Left renal pelvis (tissue), 4 donors: ENCODE measurements at regions not wholly inside any gene's neighbourhood (a gene's known extent, or its start where the extent isn't known, plus 50 kb on each side); places are given as distances from the start of the nearest gene placed in this dataset.

Source experiments
- DNase-seq, 4 donors: peaks; one replicate each; pipeline ENCODE4 v3.0.0-alpha.2; 2013; ENCODE audit warnings: low read depth in 4 of 4, low spot score in 3 of 4

DNA sequence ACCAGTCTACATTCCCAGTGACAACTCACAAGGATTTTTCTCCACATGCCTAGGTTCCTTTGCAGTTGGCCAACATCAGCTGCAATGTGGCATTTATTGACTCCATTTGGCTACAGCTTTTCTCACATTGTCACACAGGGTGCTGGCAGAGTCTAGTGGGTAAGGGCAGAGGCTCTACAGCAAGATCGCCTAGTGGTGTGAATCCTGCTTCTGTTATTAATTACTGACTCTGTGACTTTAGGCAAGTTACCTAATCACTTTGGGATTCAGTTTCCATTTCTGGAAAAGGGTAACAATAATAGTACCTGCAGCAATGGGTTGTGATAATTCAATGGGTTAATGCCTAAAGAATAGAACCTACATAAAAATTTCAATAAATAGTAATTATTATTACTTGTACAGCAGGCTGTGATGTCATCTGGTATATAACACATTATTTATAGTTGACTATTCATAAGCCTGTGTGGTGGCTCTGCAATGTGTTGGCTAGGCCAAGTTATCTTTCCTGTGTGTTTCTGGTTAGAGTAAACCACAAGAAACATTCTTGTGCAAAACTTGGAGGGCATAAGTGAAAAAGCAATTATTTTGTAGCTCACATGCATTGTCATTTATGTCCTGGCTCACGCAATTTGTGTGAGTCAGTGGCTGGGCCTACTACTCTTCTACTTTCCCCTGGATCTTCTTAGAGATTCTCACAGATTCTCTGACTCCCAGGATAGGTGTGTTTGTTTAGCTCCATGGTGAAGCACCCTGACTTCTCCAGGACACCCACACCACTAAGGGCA is 59.5 kb downstream of the PTGS2 start:
- DNase-seq: no peak

GRCh38 chr1:186618401-186619170 is 61.6 kb downstream of the PTGS2 start:
- DNase-seq: no peak

- no peak for DNase-seq
These were observed 62.3 kb downstream of the PTGS2 start for GRCh38 chr1:186617926-186618325.

DNA sequence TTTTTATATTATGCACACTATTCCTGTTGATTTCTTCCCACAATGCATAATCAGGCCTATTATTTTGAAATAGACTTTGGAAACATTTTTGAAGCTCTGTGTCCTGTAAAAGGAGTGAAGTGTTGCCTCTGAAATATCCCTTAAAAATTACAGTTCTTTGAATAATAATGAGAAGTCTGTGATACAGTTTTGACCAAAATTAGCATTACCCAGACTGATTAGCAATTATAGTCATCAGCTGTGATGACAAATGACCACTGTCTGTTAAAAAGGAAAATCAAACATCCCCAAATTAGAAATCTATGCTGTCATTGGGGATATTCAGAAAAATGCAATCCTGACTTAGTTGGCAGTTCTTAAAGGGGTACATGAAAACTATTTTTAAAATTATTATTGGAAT is 63.7 kb downstream of the PTGS2 start:
- DNase-seq: no peak

DNA sequence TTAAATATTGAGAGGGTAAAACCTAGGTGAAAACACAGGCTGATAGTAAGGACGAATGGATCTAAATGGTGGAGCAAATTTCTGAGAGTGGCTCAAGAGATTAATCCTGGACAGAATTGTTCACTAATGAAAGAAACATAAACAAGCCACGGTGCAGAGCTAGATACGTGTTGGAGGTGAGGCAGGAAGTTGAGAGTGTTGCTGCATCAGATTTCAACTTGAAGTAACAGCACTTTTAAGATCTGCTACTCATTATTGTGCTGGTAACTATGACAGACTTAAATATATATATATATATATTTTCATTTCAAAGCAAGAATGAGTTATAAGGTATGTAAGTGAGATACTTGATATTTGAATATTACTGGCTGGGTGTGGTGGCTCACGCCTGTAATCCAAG is 64.9 kb downstream of the PTGS2 start:
- DNase-seq: no peak

GRCh38 chr1:186611156-186611555 is 69.1 kb downstream of the PTGS2 start:
- DNase-seq: no peak

- no peak for DNase-seq
These were observed 71.0 kb downstream of the PTGS2 start for GRCh38 chr1:186609183-186609582.

DNA sequence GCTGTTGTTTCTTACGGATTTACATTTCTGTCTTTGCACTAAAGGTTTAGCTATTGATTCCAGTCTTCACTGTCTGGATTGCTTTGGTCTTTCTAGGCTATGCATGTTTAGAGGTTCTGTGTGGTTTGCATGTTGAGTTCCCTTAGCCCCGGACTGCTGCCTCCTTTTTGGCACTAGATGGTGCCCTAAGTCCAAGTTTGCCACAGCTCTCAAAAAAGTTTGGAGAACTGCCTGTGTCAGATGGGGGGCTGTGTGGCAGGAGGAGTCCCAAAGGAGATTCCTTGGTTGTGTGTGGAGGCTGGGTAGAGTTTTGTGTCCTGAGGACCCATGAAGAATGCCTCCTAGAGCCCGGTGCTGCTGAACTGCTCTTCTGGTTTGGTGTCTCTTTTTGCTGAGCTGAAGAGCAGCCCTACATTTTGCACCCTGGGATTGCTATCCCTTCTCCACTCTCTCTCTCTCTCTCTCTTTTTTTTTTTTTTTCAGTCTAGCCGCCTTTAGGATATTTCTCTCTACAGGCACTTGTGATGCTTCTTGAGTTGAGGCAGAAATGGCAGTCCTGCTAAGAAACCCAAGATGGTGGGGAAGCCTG is 74.4 kb downstream of the PTGS2 start:
- DNase-seq: peak in 3 of 4 donors; percentile 1 to 2 (median 2)

DNA sequence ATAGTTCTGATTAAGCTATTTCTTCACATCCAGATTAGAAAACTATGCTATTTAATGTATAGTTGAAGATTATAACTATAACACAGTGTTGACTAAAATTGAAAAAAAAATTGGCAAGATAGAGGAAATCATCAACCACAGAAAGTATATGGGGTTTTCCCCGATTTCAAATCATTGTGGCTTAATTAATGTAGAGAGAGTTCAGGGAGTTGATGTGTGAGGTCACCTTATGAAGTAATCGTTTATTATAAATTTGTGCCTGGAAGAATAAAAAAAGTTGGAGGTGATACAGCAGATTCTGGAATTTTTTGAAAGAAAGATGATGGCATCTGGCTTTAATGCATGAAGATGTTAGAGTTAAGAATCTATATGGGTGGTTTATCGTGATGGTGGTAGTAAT is 84.3 kb downstream of the PTGS2 start:
- DNase-seq: no peak

DNA sequence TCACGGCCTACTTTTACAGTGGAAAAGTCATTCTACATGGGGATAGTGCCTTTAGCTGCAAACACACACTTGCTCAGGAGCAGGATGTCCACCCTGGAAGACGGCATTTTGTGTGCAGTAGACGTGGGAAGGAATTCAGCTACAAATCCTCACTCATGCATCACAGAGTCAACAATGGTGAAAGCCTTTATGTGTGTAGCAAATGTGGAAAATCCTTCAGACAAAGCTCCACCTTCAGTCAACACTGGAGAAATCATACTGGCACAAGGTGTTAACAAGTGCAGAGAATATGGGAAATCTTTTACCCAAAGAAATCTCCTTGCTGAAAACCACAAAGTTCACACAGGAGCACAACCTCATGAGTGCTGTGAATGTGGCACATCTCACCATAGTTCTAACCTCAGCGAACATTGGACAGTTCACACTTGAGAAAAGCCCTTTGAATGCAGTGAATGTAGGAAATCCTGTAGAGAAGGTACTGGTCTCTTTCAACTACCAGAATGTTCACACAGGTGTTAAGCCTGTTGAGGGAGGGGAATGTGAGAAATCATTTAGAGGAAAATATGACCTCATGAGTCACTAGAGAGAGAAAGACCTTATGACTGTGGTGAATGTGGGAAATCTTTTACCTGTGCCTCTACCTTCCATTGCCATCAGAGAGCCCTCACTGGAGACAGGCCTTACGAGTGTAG is 101.8 kb downstream of the PTGS2 start:
- DNase-seq: no peak

GRCh38 chr1:186577633-186578032 is 102.6 kb downstream of the PTGS2 start:
- no peak for DNase-seq

DNA sequence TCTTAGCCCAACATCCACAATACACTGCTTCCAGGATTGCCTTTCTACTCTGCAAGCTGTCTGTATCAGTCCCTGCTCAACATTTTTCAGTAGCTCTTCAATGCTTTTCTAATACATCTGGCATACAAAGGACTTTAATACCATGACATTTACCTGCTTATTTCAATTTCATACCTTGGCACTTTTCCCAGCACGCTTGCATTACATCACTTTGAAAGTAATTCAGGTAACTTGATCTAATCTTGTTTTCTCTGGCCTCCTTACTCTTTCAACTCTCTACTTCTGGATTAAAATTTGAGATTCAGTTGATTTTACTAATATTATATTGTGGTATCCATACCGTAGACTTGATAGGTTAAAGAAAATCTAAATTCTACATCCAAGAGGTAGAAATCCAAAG is 103.0 kb downstream of the PTGS2 start:
- DNase-seq: peak in 1 of 4 donors; percentile 30

- DNase-seq: no peak
These were observed 104.9 kb downstream of the PTGS2 start for GRCh38 chr1:186575348-186575747.

DNA sequence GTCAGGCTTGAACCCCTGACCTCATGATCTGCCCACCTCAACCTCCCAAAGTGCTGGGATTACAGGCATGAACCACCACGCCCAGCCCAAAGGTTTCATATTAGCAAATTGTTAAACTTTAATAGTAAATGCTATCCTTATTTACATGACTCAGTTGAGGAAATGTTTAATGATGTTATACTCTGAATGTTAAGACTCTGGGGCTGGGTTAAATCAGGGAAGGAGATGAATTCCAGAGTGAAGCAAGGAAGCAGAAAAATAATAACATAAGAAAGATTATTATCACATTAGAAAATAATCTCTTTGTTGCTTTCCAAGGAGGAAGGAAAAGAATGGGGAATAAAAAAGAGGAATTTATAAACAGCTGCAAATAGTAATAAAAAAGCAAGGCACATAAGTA is 105.3 kb downstream of the PTGS2 start:
- DNase-seq: no peak

DNA sequence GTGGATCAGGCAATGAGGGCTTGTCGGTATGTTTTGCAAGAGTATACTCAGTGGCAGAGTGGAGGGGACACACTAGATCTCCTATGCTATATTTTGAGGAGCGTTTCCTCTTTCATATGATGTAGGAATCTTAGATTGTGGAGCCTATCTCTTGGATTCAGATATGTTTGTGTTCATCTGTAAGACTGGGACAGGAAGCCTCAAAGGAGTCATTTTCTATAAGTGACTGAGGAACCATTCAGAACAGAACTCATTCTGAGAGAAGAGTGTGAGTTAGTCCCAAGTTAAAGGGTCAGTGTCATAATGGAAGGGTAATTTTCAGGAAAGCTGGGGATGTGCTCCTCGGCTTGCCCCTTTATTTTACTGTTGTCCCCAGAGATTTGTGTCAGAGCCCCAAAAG is 107.7 kb downstream of the PTGS2 start:
- no peak for DNase-seq

- no peak for DNase-seq
These were observed 108.5 kb downstream of the PTGS2 start for GRCh38 chr1:186571771-186572170.

DNA sequence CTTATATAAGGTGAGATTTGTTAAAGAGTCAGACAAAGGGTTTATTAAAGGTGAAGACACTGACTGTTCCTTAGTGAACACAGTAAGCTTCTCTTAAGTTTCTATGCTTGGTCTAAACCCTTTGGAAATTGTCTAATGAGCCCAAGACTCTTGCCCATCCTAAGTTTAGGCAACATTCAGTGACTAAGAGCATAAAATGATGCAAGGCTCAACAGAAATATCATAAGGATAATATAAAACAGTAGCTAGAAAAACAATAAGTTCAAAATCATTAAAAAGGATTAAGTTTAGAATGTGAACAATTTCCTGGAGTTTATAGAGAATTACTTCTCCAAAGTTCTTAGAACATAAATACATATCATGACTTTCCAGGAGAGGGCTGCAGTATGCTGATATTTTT is 108.9 kb upstream of the PDC start:
- DNase-seq: no peak

- no peak for DNase-seq
These were observed 107.3 kb upstream of the PDC start for GRCh38 chr1:186568221-186568620.

- DNase-seq: no peak
These were observed 105.4 kb upstream of the PDC start for GRCh38 chr1:186566140-186566855.

DNA sequence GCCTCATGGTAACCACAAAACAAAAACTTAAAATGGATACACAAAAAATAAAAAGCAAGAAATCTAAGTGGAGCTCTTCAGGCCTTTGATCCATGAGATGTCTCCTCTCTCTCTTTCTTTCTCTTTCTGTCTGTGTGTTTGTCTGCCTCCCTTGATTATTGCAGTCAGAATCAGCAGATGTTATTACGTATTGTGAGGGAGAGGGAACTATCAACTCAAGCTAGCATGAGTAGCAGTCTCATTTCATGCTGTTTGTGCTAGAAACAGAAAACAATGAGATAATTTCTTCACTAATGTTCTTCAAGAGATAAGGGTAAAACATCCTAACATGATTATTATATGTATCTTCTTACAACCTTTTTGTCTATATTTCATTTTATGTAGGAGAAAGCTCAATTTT is 103.7 kb upstream of the PDC start:
- no peak for DNase-seq
